GOT3 (cell line): ENCODE measurements at regions not wholly inside any gene's neighbourhood (a gene's known extent, or its start where the extent isn't known, plus 50 kb on each side); places are given as distances from the start of the nearest gene placed in this dataset.
A peak's percentile ranks its signal among the peaks of the same experiment; 100 is the strongest.

Experiments used
- DNase-seq: peaks from one replicate; lab custom pipeline; 2025; ENCODE audit warnings: mixed read lengths; lab: John Stamatoyannopoulos, UW

GRCh38 chr3:66692042-66692765 lies 191.4 kb upstream of the LRIG1 start:
- DNase-seq: no peak

- no peak for DNase-seq
Measured at GRCh38 chr3:66692766-66693150, 191.9 kb upstream of the LRIG1 start.

GRCh38 chr3:66693461-66694031 lies 192.7 kb upstream of the LRIG1 start:
- DNase-seq: no peak

- no peak for DNase-seq
Measured at GRCh38 chr3:66702126-66702525, 201.3 kb upstream of the LRIG1 start.

- DNase-seq: no peak
Measured at GRCh38 chr3:66703501-66703900, 202.7 kb upstream of the LRIG1 start.

GRCh38 chr3:66705076-66705475 lies 204.3 kb upstream of the LRIG1 start:
- no peak for DNase-seq

- no peak for DNase-seq
Measured at GRCh38 chr3:66706890-66707289, 206.1 kb upstream of the LRIG1 start.

- no peak for DNase-seq
Measured at GRCh38 chr3:66709532-66709931, 208.7 kb upstream of the LRIG1 start.

GRCh38 chr3:66712210-66712609 lies 211.4 kb upstream of the LRIG1 start:
- DNase-seq: no peak

GRCh38 chr3:66713921-66714320 lies 213.1 kb upstream of the LRIG1 start:
- DNase-seq: no peak

- no peak for DNase-seq
Measured at GRCh38 chr3:66715806-66716205, 215.0 kb upstream of the LRIG1 start.

- DNase-seq: no peak
Measured at GRCh38 chr3:66717806-66718205, 217.0 kb upstream of the LRIG1 start.

- no peak for DNase-seq
Measured at GRCh38 chr3:66719796-66720356, 219.1 kb upstream of the LRIG1 start.

GRCh38 chr3:66720508-66720907 lies 219.7 kb upstream of the LRIG1 start:
- DNase-seq: no peak

GRCh38 chr3:66722675-66723074 lies 221.9 kb upstream of the LRIG1 start:
- DNase-seq: peak; percentile 30

GRCh38 chr3:66723231-66723630 lies 222.4 kb upstream of the LRIG1 start:
- no peak for DNase-seq

GRCh38 chr3:66729687-66730393 lies 229.0 kb upstream of the LRIG1 start:
- DNase-seq: no peak

- DNase-seq: no peak
Measured at GRCh38 chr3:66738625-66739365, 238.0 kb upstream of the LRIG1 start.

GRCh38 chr3:66740260-66740659 lies 239.4 kb upstream of the LRIG1 start:
- DNase-seq: no peak

- no peak for DNase-seq
Measured at GRCh38 chr3:66744521-66744920, 243.7 kb upstream of the LRIG1 start.

- no peak for DNase-seq
Measured at GRCh38 chr3:66744986-66745385, 244.2 kb upstream of the LRIG1 start.

GRCh38 chr3:66747261-66747660 lies 246.4 kb upstream of the LRIG1 start:
- DNase-seq: no peak
